ENCODE measurements at regions not wholly inside any gene's neighbourhood (a gene's known extent, or its start where the extent isn't known, plus 50 kb on each side); places are given as distances from the start of the nearest gene placed in this dataset.

DNA sequence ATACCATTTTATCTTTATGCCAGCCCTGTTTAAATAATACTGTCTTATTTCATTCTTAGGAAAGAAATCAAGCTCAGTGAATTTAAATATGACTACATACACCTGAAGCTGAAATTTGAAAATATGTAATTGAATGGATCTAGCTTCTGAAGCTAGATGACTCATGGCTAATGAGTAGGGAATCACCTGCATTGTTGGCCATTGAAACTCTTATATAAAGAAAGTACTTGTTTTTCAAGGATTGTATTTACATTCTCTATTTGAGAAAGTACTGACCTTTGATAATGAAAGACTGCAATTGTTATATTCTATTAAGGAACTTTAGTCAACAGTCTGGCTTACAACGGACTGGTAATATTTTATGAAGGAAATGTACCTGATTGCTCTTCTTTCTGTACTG lies 346.7 kb upstream of the LRATD1 start:
- no peak overlapping the region for H3K4me2 ChIP-seq
- H3K27ac ChIP-seq = no peak overlapping the region
- no peaks in the 10 kb centered on the region for H3K4me1 ChIP-seq
- POLR2A ChIA-PET = no interaction called here
- CTCF ChIA-PET = no interaction called here
- no peak overlapping the region for H3K4me3 ChIP-seq
- peaks cover 12% of the 10 kb centered on the region; the same call in 1 of the 3 replicates for H3K9me3 ChIP-seq
- DNase-seq (ENCODE audit: low read depth in 1 of 2, low spot score in 1 of 2) (no peak), FAIRE-seq (no peak), ATAC-seq (no peak)
- WGBS (ENCODE audit: missing lambda C conversion rate) = 3% methylated on average over 1 of the region's 1 CpG
- TF ChIP-seq KDM5A (IDR thresholded peaks at IDR 0.05) (no peak), PBX3 (IDR thresholded peaks at IDR 0.05) (no peak), RCOR1 (IDR thresholded peaks at IDR 0.05; ENCODE audit: low read depth, low read length) (no peak), SMC3 (IDR thresholded peaks at IDR 0.05) (no peak), USF2 (IDR thresholded peaks at IDR 0.05) (no peak), RARB (CRISPR knock-in tag; IDR thresholded peaks at IDR 0.05) (no peak), HOXB13 (CRISPR knock-in tag; IDR thresholded peaks at IDR 0.05; ENCODE audit: low read depth) (no peak), POLR2AphosphoS2 (conservative IDR thresholded peaks at IDR 0.05; ENCODE audit: low read length) (no peak), FOSL2 (IDR thresholded peaks at IDR 0.05) (no peak), FOSL2 (CRISPR knock-in tag; IDR thresholded peaks at IDR 0.05) (no peak), HEYL (CRISPR knock-in tag; IDR thresholded peaks at IDR 0.05) (no peak), RAD21 (conservative IDR thresholded peaks at IDR 0.05 in 1 of 2, IDR thresholded peaks at IDR 0.05 in 1 of 2) (no peak), FOSB (CRISPR knock-in tag; IDR thresholded peaks at IDR 0.05) (no peak), CEBPB (IDR thresholded peaks at IDR 0.05) (no peak)
- TF ChIP-seq, protein P1, sequence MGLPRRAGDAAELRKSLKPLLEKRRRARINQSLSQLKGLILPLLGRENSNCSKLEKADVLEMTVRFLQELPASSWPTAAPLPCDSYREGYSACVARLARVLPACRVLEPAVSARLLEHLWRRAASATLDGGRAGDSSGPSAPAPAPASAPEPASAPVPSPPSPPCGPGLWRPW (IDR thresholded peaks at IDR 0.05) = no peak

- Histone ChIP-seq H3K4me3 (no peak overlapping the region), H3K4me1 (no peaks in the 10 kb centered on the region), H3K4me2 (no peak overlapping the region), H3K9me3 (peaks cover 8% of the 10 kb centered on the region; the same call in 1 of the 3 replicates), H3K27ac (no peak overlapping the region)
- DNase-seq (ENCODE audit: low read depth in 1 of 2, low spot score in 1 of 2) (peak in 1 of 2 experiments; percentile 7), ATAC-seq (no peak), FAIRE-seq (no peak)
- CTCF ChIA-PET = interaction anchor here (0.5 kb wide), 1 partner anchor 208 kb away, joined by 3 read pairs; no protein-coding TSS in a partner anchor
- TF ChIP-seq RNF2 (IDR thresholded peaks at IDR 0.05; ENCODE audit: borderline replicate concordance, low read depth) (no peak), TP53 (CRISPR knock-in tag; IDR thresholded peaks at IDR 0.05) (no peak), FOSB (CRISPR knock-in tag; IDR thresholded peaks at IDR 0.05) (no peak), SREBF2 (IDR thresholded peaks at IDR 0.05) (no peak), SMC3 (IDR thresholded peaks at IDR 0.05) (no peak), CEBPB (IDR thresholded peaks at IDR 0.05) (no peak), POLR2A (IDR thresholded peaks at IDR 0.05; ENCODE audit: low read length) (no peak), RCOR1 (IDR thresholded peaks at IDR 0.05; ENCODE audit: low read depth, low read length) (no peak), ZSCAN20 (CRISPR knock-in tag; IDR thresholded peaks at IDR 0.05) (no peak), HOXB5 (CRISPR knock-in tag; IDR thresholded peaks at IDR 0.05) (no peak), CBX2 (IDR thresholded peaks at IDR 0.05; ENCODE audit: borderline replicate concordance, low read depth) (no peak), GATA3 (IDR thresholded peaks at IDR 0.05; ENCODE audit: borderline replicate concordance) (no peak), PBX3 (IDR thresholded peaks at IDR 0.05) (no peak)
- TF ChIP-seq, protein P2, sequence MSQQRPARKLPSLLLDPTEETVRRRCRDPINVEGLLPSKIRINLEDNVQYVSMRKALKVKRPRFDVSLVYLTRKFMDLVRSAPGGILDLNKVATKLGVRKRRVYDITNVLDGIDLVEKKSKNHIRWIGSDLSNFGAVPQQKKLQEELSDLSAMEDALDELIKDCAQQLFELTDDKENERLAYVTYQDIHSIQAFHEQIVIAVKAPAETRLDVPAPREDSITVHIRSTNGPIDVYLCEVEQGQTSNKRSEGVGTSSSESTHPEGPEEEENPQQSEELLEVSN (IDR thresholded peaks at IDR 0.05; ENCODE audit: borderline replicate concordance, low read depth) = no peak
- 10% methylated on average over 3 of the region's 3 CpGs for WGBS (ENCODE audit: missing lambda C conversion rate)
- POLR2A ChIA-PET = no interaction called here
Measured at GRCh38 chr2:14288016-14288415, 344.5 kb upstream of the LRATD1 start.

Data from A549 (cell line).